ENCODE measurements at regions not wholly inside any gene's neighbourhood (a gene's known extent, or its start where the extent isn't known, plus 50 kb on each side); places are given as distances from the start of the nearest gene placed in this dataset.

GRCh38 chr16:86410081-86410480 lies 100.2 kb upstream of the FOXF1 start:
- Histone ChIP-seq H3K27ac (ENCODE audit: low read depth in 1 of 2, low read length in 2 of 2) (no peak overlapping the region), H3K4me3 (replicated peaks in 1 of 3; ENCODE audit: low read depth in 2 of 3, low read length in 3 of 3) (no peak overlapping the region), H3K4me2 (replicated peaks; ENCODE audit: extremely low read depth, low read length, poor library complexity, severe bottlenecking) (no peak overlapping the region), H4K20me1 (ENCODE audit: insufficient read depth, low read length) (no peaks in the 10 kb centered on the region), H3K9ac (ENCODE audit: insufficient read depth, low read length, poor library complexity, severe bottlenecking) (no peak overlapping the region), H2AFZ (ENCODE audit: insufficient read depth, low read depth, low read length, poor library complexity, severe bottlenecking) (no peak overlapping the region), H3K79me2 (ENCODE audit: insufficient read depth, low read length) (no peaks in the 10 kb centered on the region), H3K27me3 (ENCODE audit: control insufficient read depth in 2 of 2, insufficient read depth in 2 of 2, low read length in 2 of 2) (no peaks in the 10 kb centered on the region), H3K36me3 (replicated peaks in 1 of 2; ENCODE audit: control insufficient read depth in 1 of 2, insufficient read depth in 2 of 2, low read length in 2 of 2) (no peaks in the 10 kb centered on the region), H3K4me1 (ENCODE audit: control insufficient read depth in 1 of 2, insufficient read depth in 2 of 2, low read length in 2 of 2) (no peaks in the 10 kb centered on the region), H3K9me3 (replicated peaks in 1 of 2; ENCODE audit: control insufficient read depth in 1 of 2, insufficient read depth in 1 of 2, low read length in 2 of 2) (peaks cover 4 to 16% of the 10 kb centered on the region in 2 donors)
- peaks cover 4 to 16% (median 13%) of the 10 kb centered on the region in 3 donors for H3K27me3 Mint-ChIP-seq (ENCODE audit: low read depth in 3 of 3)
- H3K4me3 Mint-ChIP-seq = no peak overlapping the region
- DNase-seq = no peak
- no peaks in the 10 kb centered on the region for H3K36me3 Mint-ChIP-seq
- WGBS (ENCODE audit: insufficient coverage) = no CpG with 5 or more reads among the region's 2 CpGs
- H3K9me3 Mint-ChIP-seq = peaks cover 0 to 15% (median 4%) of the 10 kb centered on the region in 7 donors
- H3K4me1 Mint-ChIP-seq = no peaks in the 10 kb centered on the region
- H3K27ac Mint-ChIP-seq = no peak overlapping the region
- TF ChIP-seq CTCF (IDR thresholded peaks at IDR 0.05) = no peak
- intact Hi-C loops (cut with micrococcal nuclease) = no loop called here

- no peak for TF ChIP-seq CTCF (IDR thresholded peaks at IDR 0.05)
- H4K20me1 ChIP-seq (ENCODE audit: insufficient read depth, low read length) = no peaks in the 10 kb centered on the region
- no peaks in the 10 kb centered on the region for H3K27me3 ChIP-seq (ENCODE audit: control insufficient read depth in 2 of 2, insufficient read depth in 2 of 2, low read length in 2 of 2)
- H3K9me3 ChIP-seq (replicated peaks in 1 of 2; ENCODE audit: control insufficient read depth in 1 of 2, insufficient read depth in 1 of 2, low read length in 2 of 2) = peaks cover 4 to 16% of the 10 kb centered on the region in 2 donors
- no peak overlapping the region for H3K27ac ChIP-seq (ENCODE audit: low read depth in 1 of 2, low read length in 2 of 2)
- DNase-seq = no peak
- intact Hi-C loops (cut with micrococcal nuclease) = no loop called here
- H3K27ac Mint-ChIP-seq = no peak overlapping the region
- H3K79me2 ChIP-seq (ENCODE audit: insufficient read depth, low read length) = no peaks in the 10 kb centered on the region
- peaks cover 4 to 16% (median 9%) of the 10 kb centered on the region in 3 donors for H3K27me3 Mint-ChIP-seq (ENCODE audit: low read depth in 3 of 3)
- H3K4me3 Mint-ChIP-seq = no peak overlapping the region
- peaks cover 0 to 15% (median 4%) of the 10 kb centered on the region in 7 donors for H3K9me3 Mint-ChIP-seq
- H3K4me1 ChIP-seq (ENCODE audit: control insufficient read depth in 1 of 2, insufficient read depth in 2 of 2, low read length in 2 of 2) = no peaks in the 10 kb centered on the region
- WGBS (ENCODE audit: insufficient coverage) = 94% methylated on average over 2 of the region's 5 CpGs
- no peak overlapping the region for H3K4me2 ChIP-seq (replicated peaks; ENCODE audit: extremely low read depth, low read length, poor library complexity, severe bottlenecking)
- H2AFZ ChIP-seq (ENCODE audit: insufficient read depth, low read depth, low read length, poor library complexity, severe bottlenecking) = no peak overlapping the region
- no peaks in the 10 kb centered on the region for H3K36me3 ChIP-seq (replicated peaks in 1 of 2; ENCODE audit: control insufficient read depth in 1 of 2, insufficient read depth in 2 of 2, low read length in 2 of 2)
- no peak overlapping the region for H3K4me3 ChIP-seq (replicated peaks in 1 of 3; ENCODE audit: low read depth in 2 of 3, low read length in 3 of 3)
- H3K36me3 Mint-ChIP-seq = no peaks in the 10 kb centered on the region
- no peaks in the 10 kb centered on the region for H3K4me1 Mint-ChIP-seq
- no peak overlapping the region for H3K9ac ChIP-seq (ENCODE audit: insufficient read depth, low read length, poor library complexity, severe bottlenecking)
Observed at GRCh38 chr16:86410529-86410928, 99.8 kb upstream of the FOXF1 start.
